ENCODE measurements at regions not wholly inside any gene's neighbourhood (a gene's known extent, or its start where the extent isn't known, plus 50 kb on each side); places are given as distances from the start of the nearest gene placed in this dataset.

- no peak overlapping the region for H3K27ac ChIP-seq
- TF ChIP-seq ZFX (IDR thresholded peaks at IDR 0.05; ENCODE audit: borderline replicate concordance) (no peak), CTCF (IDR thresholded peaks at IDR 0.05) (no peak)
Measured at GRCh38 chr17:77730376-77730775, 228.1 kb upstream of the TNRC6C start.

- TF ChIP-seq ZFX (IDR thresholded peaks at IDR 0.05; ENCODE audit: borderline replicate concordance) (no peak), CTCF (IDR thresholded peaks at IDR 0.05) (no peak)
- no peak overlapping the region for H3K27ac ChIP-seq
Measured at GRCh38 chr17:77733576-77734296, 224.8 kb upstream of the TNRC6C start.

DNA sequence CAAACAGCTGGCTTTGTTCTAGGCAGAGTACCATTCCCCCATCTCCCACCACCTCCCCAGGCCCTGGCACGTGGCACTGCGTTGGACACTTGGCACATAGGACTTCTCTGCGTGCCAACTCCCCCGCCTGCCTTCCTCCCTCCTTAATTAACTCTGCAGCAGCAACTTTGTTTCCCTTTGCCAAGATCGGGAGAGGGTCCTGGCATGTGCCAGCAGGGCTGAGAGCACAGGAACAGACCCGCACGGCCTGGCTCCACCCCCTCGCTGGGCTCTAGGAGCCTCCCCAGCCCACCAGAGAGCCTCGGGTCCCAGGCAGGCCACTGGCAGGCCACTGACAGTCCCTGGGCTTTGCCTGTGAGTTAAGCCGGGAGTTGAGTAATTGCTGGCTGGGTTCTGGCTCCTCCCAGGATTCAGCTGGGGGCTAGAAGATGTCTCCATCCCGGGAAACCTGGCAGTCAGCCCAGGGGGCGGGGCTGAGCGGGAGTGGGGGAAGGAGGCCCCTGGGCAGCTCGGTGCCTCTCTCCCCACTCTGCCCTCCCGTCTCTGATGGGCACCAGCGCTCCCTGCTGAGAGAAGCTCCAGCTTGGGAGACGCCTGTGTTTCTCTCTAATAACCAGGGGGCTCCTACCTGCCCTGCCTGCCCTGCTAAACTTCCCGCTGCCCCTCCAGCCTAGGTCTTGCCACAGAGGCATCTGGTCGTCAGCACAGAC lies 224.0 kb upstream of the TNRC6C start:
- TF ChIP-seq CTCF (IDR thresholded peaks at IDR 0.05): no peak
- no peak for TF ChIP-seq ZFX (IDR thresholded peaks at IDR 0.05; ENCODE audit: borderline replicate concordance)
- H3K27ac ChIP-seq: no peak overlapping the region

GRCh38 chr17:77735081-77735565 lies 223.4 kb upstream of the TNRC6C start:
- no peak overlapping the region for H3K27ac ChIP-seq
- no peak for TF ChIP-seq CTCF (IDR thresholded peaks at IDR 0.05)
- no peak for TF ChIP-seq ZFX (IDR thresholded peaks at IDR 0.05; ENCODE audit: borderline replicate concordance)

DNA sequence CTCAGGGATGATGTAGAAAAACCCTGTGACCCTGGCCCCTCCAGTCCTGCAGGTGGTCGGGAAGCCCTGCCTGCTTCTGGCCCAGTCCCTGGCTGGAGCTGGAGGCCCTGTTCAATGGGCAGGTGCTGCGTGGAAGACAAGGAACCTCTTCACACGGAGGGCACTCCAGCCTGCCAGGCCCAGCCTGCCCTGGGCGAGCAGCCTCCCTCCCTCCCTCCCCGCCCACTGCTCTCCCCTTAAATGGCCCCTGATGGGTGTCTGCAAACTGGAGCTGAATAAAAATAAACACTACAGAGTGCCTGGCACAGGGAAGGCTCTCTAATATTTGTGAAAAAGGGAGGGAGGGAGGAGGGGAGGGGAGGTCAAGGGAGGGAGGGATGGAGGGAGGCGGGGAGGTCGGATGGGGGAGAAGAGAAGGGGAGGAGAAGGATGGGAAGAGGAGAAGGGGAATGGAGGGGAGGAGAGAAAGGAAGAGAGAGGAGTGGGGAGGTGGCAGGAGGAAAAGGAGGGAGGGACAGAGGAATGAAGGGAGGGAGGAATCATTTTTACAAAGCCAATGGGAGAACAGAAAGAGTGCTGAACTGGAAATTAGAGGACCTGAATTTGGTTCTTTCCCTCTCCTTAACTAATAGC lies 222.8 kb upstream of the TNRC6C start:
- H3K27ac ChIP-seq: no peak overlapping the region
- TF ChIP-seq ZFX (IDR thresholded peaks at IDR 0.05; ENCODE audit: borderline replicate concordance) (no peak), CTCF (IDR thresholded peaks at IDR 0.05) (no peak)

GRCh38 chr17:77736199-77736585 lies 222.3 kb upstream of the TNRC6C start:
- no peak overlapping the region for H3K27ac ChIP-seq
- TF ChIP-seq CTCF (IDR thresholded peaks at IDR 0.05) (no peak), ZFX (IDR thresholded peaks at IDR 0.05; ENCODE audit: borderline replicate concordance) (no peak)

DNA sequence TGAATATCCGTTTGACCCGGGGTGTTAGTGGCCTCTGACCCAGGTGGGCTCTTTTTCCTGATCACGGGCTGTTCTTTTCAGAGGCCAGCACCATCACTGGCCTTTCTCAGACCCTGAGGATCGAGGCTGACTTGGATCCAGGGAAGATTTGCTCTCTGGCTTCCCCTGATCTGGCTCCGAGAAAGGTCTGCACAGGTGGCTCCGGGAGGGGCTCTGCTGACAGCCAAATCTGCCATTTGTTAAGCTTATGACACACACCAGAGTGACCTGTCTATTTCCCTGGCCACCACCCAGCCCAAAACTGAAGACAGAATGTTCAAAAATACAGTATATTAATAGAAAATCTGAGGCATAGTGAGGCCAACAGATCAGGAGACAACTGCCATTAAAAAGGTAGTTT lies 221.8 kb upstream of the TNRC6C start:
- H3K27ac ChIP-seq: no peak overlapping the region

More for the DNA sequence above, 221.8 kb upstream of the TNRC6C start:
- TF ChIP-seq ZFX (IDR thresholded peaks at IDR 0.05; ENCODE audit: borderline replicate concordance) (no peak), CTCF (IDR thresholded peaks at IDR 0.05) (no peak)

Data from 22Rv1 (cell line).